HepG2 (cell line): ENCODE measurements at regions not wholly inside any gene's neighbourhood (a gene's known extent, or its start where the extent isn't known, plus 50 kb on each side); places are given as distances from the start of the nearest gene placed in this dataset.

Experiments used
- ATAC-seq: fragments of 200-7000 bp; cut with Tn5 transposase; 3 replicates; pipeline ENCODE4 v1.9.1; 2020; ENCODE audit warnings: mild to moderate bottlenecking, moderate library complexity
- BruUV-seq: library from RNA; stranded (reverse); fragments of 400-500 nt; replicated peaks from 2 replicates; lab custom pipeline; 2021; lab: Mats Ljungman, UMichigan
- CTCF ChIA-PET: fragments of 300-600 bp; formaldehyde crosslinking; extraction: SDS; loops from one replicate; lab custom pipeline; 2021; ENCODE audit warnings: low total read pairs, inconsistent platforms, low intra/inter-chr PET ratio; lab: Yijun Ruan, JAX
- POLR2A ChIA-PET: fragments of 350-600 bp; sonication (Branson Sonifier 250); formaldehyde crosslinking; loops from one replicate; lab custom pipeline; 2020; ENCODE audit warnings: antibody characterized with exemption, inconsistent platforms; lab: Yijun Ruan, JAX
- DNase-seq: peaks from one replicate; pipeline ENCODE4 v3.0.0-alpha.2; 2015; ENCODE audit warnings: low spot score
- FAIRE-seq: peaks from 3 replicates; lab custom pipeline; 2011; peaks lifted over from hg19 to GRCh38; lab: Jason Lieb, UNC
- H2AFZ ChIP-seq: one replicate; pipeline ENCODE4 v1.6.1; 2011; ENCODE audit warnings: low read length, inconsistent platforms
- H3K27ac ChIP-seq: fragments of 300-600 bp; 3 replicates; pipeline ENCODE4 v1.8.0; 2011; ENCODE audit warnings: mixed run types, mild to moderate bottlenecking, mixed read lengths, low read length, inconsistent platforms; ENCODE audit not compliant: insufficient read depth; ENCODE audit errors: extremely low read length
- H3K27me3 ChIP-seq, 2 experiments: fragments of 200-600 bp in 1 of 2; 2 replicates in 1 of 2; 3 replicates in 1 of 2; pipeline versions ENCODE4 v1.6.0 to v1.8.0; 2011; ENCODE audit warnings: low read length in 2 of 2, mild to moderate bottlenecking in 2 of 2, moderate library complexity in 2 of 2, inconsistent platforms in 1 of 2; ENCODE audit not compliant: insufficient read depth in 2 of 2, control insufficient read depth in 1 of 2
- H3K36me3 ChIP-seq, 2 experiments: fragments of 200-600 bp in 1 of 2; replicated peaks in 1 of 2; 2 replicates in 1 of 2; 3 replicates in 1 of 2; pipeline versions ENCODE4 v1.5.1 to v1.8.0; 2011; ENCODE audit warnings: low read length in 2 of 2, inconsistent platforms in 1 of 2; ENCODE audit not compliant: insufficient read depth in 2 of 2, control insufficient read depth in 1 of 2
- H3K4me1 ChIP-seq: 2 replicates; pipeline ENCODE4 v1.5.1; 2012; ENCODE audit warnings: low read length, inconsistent platforms; ENCODE audit not compliant: insufficient read depth
- H3K4me2 ChIP-seq: 2 replicates; pipeline ENCODE4 v1.6.0; 2011; ENCODE audit warnings: low read depth, low read length, inconsistent platforms
- H3K4me3 ChIP-seq, 3 experiments: fragments of 200-600 bp in 1 of 3; sonication (generic), shearing (Covaris generic) in 1 of 3; replicated peaks in 1 of 3; 2 replicates each; pipeline ENCODE4 v1.5.1; 2011 to 2016; ENCODE audit warnings: low read length in 3 of 3, inconsistent platforms in 2 of 3, low read depth in 2 of 3, mild to moderate bottlenecking in 2 of 3, control low read depth in 1 of 3, mixed read lengths in 1 of 3; ENCODE audit not compliant: insufficient read depth in 1 of 3
- H3K79me2 ChIP-seq: one replicate; pipeline ENCODE4 v1.6.1; 2011; ENCODE audit warnings: low read length, inconsistent platforms; ENCODE audit not compliant: insufficient read depth
- H3K9ac ChIP-seq: 2 replicates; pipeline ENCODE4 v1.6.0; 2011; ENCODE audit warnings: mild to moderate bottlenecking, low read depth, low read length, inconsistent platforms; ENCODE audit not compliant: insufficient read depth
- H3K9me3 ChIP-seq: 2 replicates; pipeline ENCODE4 v1.5.1; 2012; ENCODE audit warnings: mild to moderate bottlenecking, low read length
- H4K20me1 ChIP-seq: 2 replicates; pipeline ENCODE4 v1.6.0; 2011; ENCODE audit warnings: inconsistent platforms, mild to moderate bottlenecking, low read length, moderate library complexity; ENCODE audit not compliant: insufficient read depth
- ATF6 ChIP-seq: sonication (generic); formaldehyde crosslinking; conservative IDR thresholded peaks from 2 replicates; pipeline ENCODE4 v1.4.0; 2020; ENCODE audit warnings: missing genetic modification reagents
- HOXA3 ChIP-seq: sonication (generic); formaldehyde crosslinking; IDR thresholded peaks from 2 replicates; pipeline ENCODE4 v1.5.0; 2020; ENCODE audit warnings: missing genetic modification reagents
- LBX2 ChIP-seq: sonication (generic); formaldehyde crosslinking; IDR thresholded peaks from 2 replicates; pipeline ENCODE4 v1.5.0; 2020; ENCODE audit warnings: missing genetic modification reagents, mild to moderate bottlenecking, borderline replicate concordance
- NFKBIZ ChIP-seq: IDR thresholded peaks from 2 replicates; pipeline ENCODE4 v1.6.1; 2018; ENCODE audit warnings: missing genetic modification reagents, missing compliant biosample characterization
- POGK ChIP-seq: sonication (generic); formaldehyde crosslinking; conservative IDR thresholded peaks from 2 replicates; pipeline ENCODE4 v1.8.0; 2022; ENCODE audit warnings: mild to moderate bottlenecking, moderate library complexity, missing genetic modification reagents
- ZC3H4 ChIP-seq: sonication (generic); formaldehyde crosslinking; IDR thresholded peaks from 2 replicates; pipeline ENCODE4 v1.4.0; 2020; ENCODE audit warnings: missing genetic modification reagents, borderline replicate concordance
- ZNF275 ChIP-seq: sonication (generic); formaldehyde crosslinking; IDR thresholded peaks from 2 replicates; pipeline ENCODE4 v1.8.0; 2022; ENCODE audit warnings: missing genetic modification reagents, mild to moderate bottlenecking, inconsistent platforms, borderline replicate concordance
- ZNF687 ChIP-seq: sonication (generic); formaldehyde crosslinking; IDR thresholded peaks from 2 replicates; pipeline ENCODE4 v1.5.1; 2020; ENCODE audit warnings: mild to moderate bottlenecking, missing genetic modification reagents, moderate library complexity
- ZSCAN21 ChIP-seq: sonication (generic); formaldehyde crosslinking; IDR thresholded peaks from 2 replicates; pipeline ENCODE4 v1.8.0; 2022; ENCODE audit warnings: mild to moderate bottlenecking, missing genetic modification reagents, moderate library complexity, borderline replicate concordance
- WGBS: methylation state at CpG from one replicate; pipeline ENCODE4 v1.1.6; 2017; ENCODE audit warnings: low lambda C conversion rate; 5-methylcytosine and 5-hydroxymethylcytosine counted together
- in situ Hi-C: cut with HindIII; loops from 2 replicates; pipeline ENCODE4 v1.10.0; 2017; ENCODE audit warnings: low pct_unique_long_range_greater_than_20kb; ENCODE audit not compliant: extremely low pct_ligation_motif_present
- intact Hi-C: fragments of 100-400 bp; cut with micrococcal nuclease; formaldehyde crosslinking; loops from one replicate; pipeline ENCODE4 v1.10.0; 2022; ENCODE audit not compliant: unreplicated experiment

- no peak for ATAC-seq
- in situ Hi-C loops: no loop called here
- no peak overlapping the region for H3K4me2 ChIP-seq
- peaks cover 3 to 31% of the 10 kb centered on the region in 2 experiments; a peak in 3 of 5 replicates for H3K27me3 ChIP-seq
- ChIA-PET CTCF (interaction anchor here (2.9 kb wide), 1 partner anchor 252 kb away, joined by 19 read pairs; no protein-coding TSS in a partner anchor), POLR2A (no interaction called here)
- 67% methylated on average over 3 of the region's 3 CpGs for WGBS
- intact Hi-C loops: no loop called here
- no peak overlapping the region for H3K4me3 ChIP-seq
- DNase-seq: no peak
- no peaks in the 10 kb centered on the region for H4K20me1 ChIP-seq
- no peak for FAIRE-seq
- H2AFZ ChIP-seq: no peak overlapping the region
- no peaks in the 10 kb centered on the region for H3K79me2 ChIP-seq
- H3K9me3 ChIP-seq: no peaks in the 10 kb centered on the region
- H3K36me3 ChIP-seq: no peaks in the 10 kb centered on the region
- BruUV-seq: no TSS peak
- H3K4me1 ChIP-seq: no peaks in the 10 kb centered on the region; the same call in 1 of the 2 replicates
- H3K9ac ChIP-seq: no peak overlapping the region
- TF ChIP-seq POGK (CRISPR knock-in tag) (no peak), ZC3H4 (CRISPR knock-in tag) (no peak), ZNF275 (CRISPR knock-in tag) (no peak), LBX2 (CRISPR knock-in tag) (no peak), NFKBIZ (no peak), ATF6 (CRISPR knock-in tag) (no peak), ZSCAN21 (CRISPR knock-in tag) (no peak), ZNF687 (no peak), HOXA3 (no peak)
- H3K27ac ChIP-seq: no peak overlapping the region
Measured at GRCh38 chr3:150220041-150220440, 188.1 kb upstream of the TSC22D2 start.
